PC-3 (cell line): ENCODE measurements at regions not wholly inside any gene's neighbourhood (a gene's known extent, or its start where the extent isn't known, plus 50 kb on each side); places are given as distances from the start of the nearest gene placed in this dataset.

Experiments
- CTCF ChIP-seq: fragments of 300-600 bp; sonication (generic); conservative IDR thresholded peaks from 2 replicates; pipeline ENCODE4 v1.5.1; 2017; ENCODE audit warnings: antibody characterized with exemption, low read depth, mild to moderate bottlenecking, low read length
- EZH2 ChIP-seq: fragments of 300-600 bp; sonication (generic); IDR thresholded peaks from one replicate; pipeline ENCODE4 v1.6.1; 2017; ENCODE audit warnings: antibody characterized with exemption, mild to moderate bottlenecking, low read length; ENCODE audit not compliant: unreplicated experiment

- no peak for TF ChIP-seq CTCF
- TF ChIP-seq EZH2 = no peak
Observed at GRCh38 chr9:96045811-96046210, 170.3 kb downstream of the ERCC6L2 start.
